IMR-90 (cell line): ENCODE measurements at regions not wholly inside any gene's neighbourhood (a gene's known extent, or its start where the extent isn't known, plus 50 kb on each side); places are given as distances from the start of the nearest gene placed in this dataset.

Source experiments
- CEBPB ChIP-seq: IDR thresholded peaks from 2 replicates; pipeline ENCODE4 v1.6.1; 2012; ENCODE audit warnings: low read depth, low read length, improper control_type of control experiment
- CHD1 ChIP-seq: IDR thresholded peaks from 2 replicates; pipeline ENCODE4 v1.6.1; 2012; ENCODE audit warnings: low read depth, low read length, improper control_type of control experiment
- MAFK ChIP-seq: IDR thresholded peaks from 2 replicates; pipeline ENCODE4 v1.6.1; 2012; ENCODE audit warnings: low read depth, low read length, improper control_type of control experiment
- MAZ ChIP-seq: IDR thresholded peaks from 2 replicates; pipeline ENCODE4 v1.6.1; 2012; ENCODE audit warnings: low read depth, mild to moderate bottlenecking, low read length, improper control_type of control experiment, moderate library complexity, borderline replicate concordance
- MXI1 ChIP-seq: IDR thresholded peaks from 2 replicates; pipeline ENCODE4 v1.6.1; 2012; ENCODE audit warnings: low read depth, mild to moderate bottlenecking, low read length, moderate library complexity, borderline replicate concordance
- POLR2A ChIP-seq: IDR thresholded peaks from 2 replicates; pipeline ENCODE4 v1.6.1; 2012; ENCODE audit warnings: mild to moderate bottlenecking, low read depth, low read length
- RAD21 ChIP-seq: IDR thresholded peaks from 2 replicates; pipeline ENCODE4 v1.6.1; 2012; ENCODE audit warnings: low read length, improper control_type of control experiment
- SMC3 ChIP-seq: fragments of 150-350 bp; IDR thresholded peaks from 2 replicates; pipeline ENCODE4 v1.6.1; 2016; ENCODE audit warnings: low read depth, mild to moderate bottlenecking, antibody characterized with exemption, low read length, moderate library complexity
- TF ChIP-seq, protein P1 (sequence below): conservative IDR thresholded peaks from 2 replicates; pipeline ENCODE4 v1.5.1; 2012; ENCODE audit warnings: mild to moderate bottlenecking, low read depth, low read length, improper control_type of control experiment
- TF ChIP-seq, protein P2 (sequence below): fragments of 150-350 bp; IDR thresholded peaks from 2 replicates; pipeline ENCODE4 v1.6.1; 2017; ENCODE audit warnings: mild to moderate bottlenecking, antibody characterized with exemption, low read length, low read depth

DNA sequence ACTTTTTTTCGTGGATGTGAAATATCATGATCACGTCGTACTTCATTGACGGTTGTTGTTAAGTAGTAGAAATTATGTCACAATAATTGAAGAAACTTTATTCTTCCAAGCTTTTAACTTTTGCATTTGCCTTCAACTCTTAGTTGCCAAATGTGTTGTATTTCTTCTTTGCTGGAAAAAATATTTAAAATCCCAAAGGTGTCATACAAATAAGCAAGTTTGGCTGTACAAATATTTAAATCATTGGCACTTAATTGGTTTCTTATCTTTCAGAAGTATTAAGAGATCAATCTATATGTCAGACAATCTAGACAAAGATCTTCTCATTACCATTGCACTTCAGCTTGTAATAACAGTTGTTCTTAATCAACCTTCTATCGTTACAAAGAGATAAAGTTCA, 204.0 kb upstream of the HDAC4 start:
- TF ChIP-seq, protein P1, sequence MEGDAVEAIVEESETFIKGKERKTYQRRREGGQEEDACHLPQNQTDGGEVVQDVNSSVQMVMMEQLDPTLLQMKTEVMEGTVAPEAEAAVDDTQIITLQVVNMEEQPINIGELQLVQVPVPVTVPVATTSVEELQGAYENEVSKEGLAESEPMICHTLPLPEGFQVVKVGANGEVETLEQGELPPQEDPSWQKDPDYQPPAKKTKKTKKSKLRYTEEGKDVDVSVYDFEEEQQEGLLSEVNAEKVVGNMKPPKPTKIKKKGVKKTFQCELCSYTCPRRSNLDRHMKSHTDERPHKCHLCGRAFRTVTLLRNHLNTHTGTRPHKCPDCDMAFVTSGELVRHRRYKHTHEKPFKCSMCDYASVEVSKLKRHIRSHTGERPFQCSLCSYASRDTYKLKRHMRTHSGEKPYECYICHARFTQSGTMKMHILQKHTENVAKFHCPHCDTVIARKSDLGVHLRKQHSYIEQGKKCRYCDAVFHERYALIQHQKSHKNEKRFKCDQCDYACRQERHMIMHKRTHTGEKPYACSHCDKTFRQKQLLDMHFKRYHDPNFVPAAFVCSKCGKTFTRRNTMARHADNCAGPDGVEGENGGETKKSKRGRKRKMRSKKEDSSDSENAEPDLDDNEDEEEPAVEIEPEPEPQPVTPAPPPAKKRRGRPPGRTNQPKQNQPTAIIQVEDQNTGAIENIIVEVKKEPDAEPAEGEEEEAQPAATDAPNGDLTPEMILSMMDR = no peak
- TF ChIP-seq, protein P2, sequence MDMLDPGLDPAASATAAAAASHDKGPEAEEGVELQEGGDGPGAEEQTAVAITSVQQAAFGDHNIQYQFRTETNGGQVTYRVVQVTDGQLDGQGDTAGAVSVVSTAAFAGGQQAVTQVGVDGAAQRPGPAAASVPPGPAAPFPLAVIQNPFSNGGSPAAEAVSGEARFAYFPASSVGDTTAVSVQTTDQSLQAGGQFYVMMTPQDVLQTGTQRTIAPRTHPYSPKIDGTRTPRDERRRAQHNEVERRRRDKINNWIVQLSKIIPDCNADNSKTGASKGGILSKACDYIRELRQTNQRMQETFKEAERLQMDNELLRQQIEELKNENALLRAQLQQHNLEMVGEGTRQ = no peak
- TF ChIP-seq MAFK = no peak
- TF ChIP-seq MXI1 = no peak
- no peak for TF ChIP-seq MAZ
- TF ChIP-seq RAD21 = no peak
- TF ChIP-seq SMC3 = no peak
- TF ChIP-seq POLR2A = no peak
- TF ChIP-seq CHD1 = no peak
- no peak for TF ChIP-seq CEBPB
